HCT116 (cell line): ENCODE measurements at regions not wholly inside any gene's neighbourhood (a gene's known extent, or its start where the extent isn't known, plus 50 kb on each side); places are given as distances from the start of the nearest gene placed in this dataset.

Experiments
- ATF3 ChIP-seq: IDR thresholded peaks from 2 replicates; pipeline ENCODE4 v1.6.1; 2012
- EZH2phosphoT487 ChIP-seq: fragments of 200-600 bp; IDR thresholded peaks from 2 replicates; pipeline ENCODE4 v1.6.1; 2018; ENCODE audit warnings: antibody characterized with exemption, borderline replicate concordance
- POLR2A ChIP-seq: IDR thresholded peaks from 2 replicates; pipeline ENCODE4 v1.7.0; 2011; ENCODE audit warnings: borderline replicate concordance; ENCODE audit not compliant: insufficient read depth, insufficient read length; ENCODE audit errors: extremely low read depth
- POLR2AphosphoS5 ChIP-seq: IDR thresholded peaks from 2 replicates; pipeline ENCODE4 v1.6.1; 2011; ENCODE audit warnings: mild to moderate bottlenecking, low read depth, low read length, moderate library complexity
- RAD21 ChIP-seq: IDR thresholded peaks from 2 replicates; pipeline ENCODE4 v1.6.1; 2012; ENCODE audit warnings: low read depth, mild to moderate bottlenecking
- REST ChIP-seq: IDR thresholded peaks from 2 replicates; pipeline ENCODE4 v1.6.1; 2012; ENCODE audit warnings: low read depth
- ZNF274 ChIP-seq: fragments of 200-500 bp; sonication (Bioruptor generic); IDR thresholded peaks from 2 replicates; pipeline ENCODE4 v1.6.1; 2014; ENCODE audit warnings: mild to moderate bottlenecking, low read depth, low read length, inconsistent platforms
- TF ChIP-seq, protein P1 (sequence below), 3 experiments: fragments of 200-600 bp in 1 of 3; sonication (generic) in 1 of 3; IDR thresholded peaks in 2 of 3; conservative IDR thresholded peaks in 1 of 3; 2 replicates each; pipeline ENCODE4 v1.5.1; 2012 to 2017; ENCODE audit warnings: low read depth in 2 of 3, low read length in 2 of 3, antibody characterized with exemption in 1 of 3, borderline replicate concordance in 1 of 3, control low read depth in 1 of 3, mild to moderate bottlenecking in 1 of 3, mixed read lengths in 1 of 3, mixed run types in 1 of 3, moderate library complexity in 1 of 3; ENCODE audit not compliant: insufficient read depth in 1 of 3

GRCh38 chr5:15375559-15375958 lies 124.4 kb upstream of the FBXL7 start:
- no peak for TF ChIP-seq POLR2A
- TF ChIP-seq, protein P1, sequence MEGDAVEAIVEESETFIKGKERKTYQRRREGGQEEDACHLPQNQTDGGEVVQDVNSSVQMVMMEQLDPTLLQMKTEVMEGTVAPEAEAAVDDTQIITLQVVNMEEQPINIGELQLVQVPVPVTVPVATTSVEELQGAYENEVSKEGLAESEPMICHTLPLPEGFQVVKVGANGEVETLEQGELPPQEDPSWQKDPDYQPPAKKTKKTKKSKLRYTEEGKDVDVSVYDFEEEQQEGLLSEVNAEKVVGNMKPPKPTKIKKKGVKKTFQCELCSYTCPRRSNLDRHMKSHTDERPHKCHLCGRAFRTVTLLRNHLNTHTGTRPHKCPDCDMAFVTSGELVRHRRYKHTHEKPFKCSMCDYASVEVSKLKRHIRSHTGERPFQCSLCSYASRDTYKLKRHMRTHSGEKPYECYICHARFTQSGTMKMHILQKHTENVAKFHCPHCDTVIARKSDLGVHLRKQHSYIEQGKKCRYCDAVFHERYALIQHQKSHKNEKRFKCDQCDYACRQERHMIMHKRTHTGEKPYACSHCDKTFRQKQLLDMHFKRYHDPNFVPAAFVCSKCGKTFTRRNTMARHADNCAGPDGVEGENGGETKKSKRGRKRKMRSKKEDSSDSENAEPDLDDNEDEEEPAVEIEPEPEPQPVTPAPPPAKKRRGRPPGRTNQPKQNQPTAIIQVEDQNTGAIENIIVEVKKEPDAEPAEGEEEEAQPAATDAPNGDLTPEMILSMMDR (IDR thresholded peaks at IDR 0.05 in 2 of 3, conservative IDR thresholded peaks at IDR 0.05 in 1 of 3; ENCODE audit: borderline replicate concordance in 1 of 3, insufficient read depth in 1 of 3, low read depth in 2 of 3, low read length in 2 of 3): no peak
- TF ChIP-seq RAD21: no peak
- TF ChIP-seq REST: no peak
- no peak for TF ChIP-seq EZH2phosphoT487
- no peak for TF ChIP-seq ZNF274
- no peak for TF ChIP-seq ATF3
- no peak for TF ChIP-seq POLR2AphosphoS5
